ENCODE measurements at regions not wholly inside any gene's neighbourhood (a gene's known extent, or its start where the extent isn't known, plus 50 kb on each side); places are given as distances from the start of the nearest gene placed in this dataset.

GRCh38 chr20:60967431-60968316 is 284.4 kb upstream of the CDH4 start:
- Histone ChIP-seq H3K4me3 (replicated peaks; ENCODE audit: insufficient read depth, low read length) (no peak overlapping the region), H3K27ac (replicated peaks) (no peak overlapping the region), H3K27me3 (ENCODE audit: insufficient read depth, poor library complexity, severe bottlenecking) (no peaks in the 10 kb centered on the region)
- DNase-seq (ENCODE audit: low read depth in 1 of 2, low spot score in 1 of 2) = no peak
- TF ChIP-seq POLR2AphosphoS5 (IDR thresholded peaks at IDR 0.05; ENCODE audit: low read depth) = no peak
- TF ChIP-seq REST (IDR thresholded peaks at IDR 0.05; ENCODE audit: insufficient replicate concordance, low read depth) = no peak
- TF ChIP-seq CTCF (IDR thresholded peaks at IDR 0.05; ENCODE audit: insufficient read depth, low read length) = no peak
- no peak for TF ChIP-seq SPI1 (IDR thresholded peaks at IDR 0.05; ENCODE audit: borderline replicate concordance, low read depth)
- TF ChIP-seq GABPA (IDR thresholded peaks at IDR 0.05; ENCODE audit: low read depth) = no peak

- DNase-seq (ENCODE audit: low read depth in 1 of 2, low spot score in 1 of 2) = no peak
- no peak overlapping the region for H3K4me3 ChIP-seq (replicated peaks; ENCODE audit: insufficient read depth, low read length)
- H3K27me3 ChIP-seq (ENCODE audit: insufficient read depth, poor library complexity, severe bottlenecking) = no peaks in the 10 kb centered on the region
- TF ChIP-seq REST (IDR thresholded peaks at IDR 0.05; ENCODE audit: insufficient replicate concordance, low read depth) (no peak), CTCF (IDR thresholded peaks at IDR 0.05; ENCODE audit: insufficient read depth, low read length) (no peak), POLR2AphosphoS5 (IDR thresholded peaks at IDR 0.05; ENCODE audit: low read depth) (no peak), GABPA (IDR thresholded peaks at IDR 0.05; ENCODE audit: low read depth) (no peak), SPI1 (IDR thresholded peaks at IDR 0.05; ENCODE audit: borderline replicate concordance, low read depth) (no peak)
- H3K27ac ChIP-seq (replicated peaks) = no peak overlapping the region
Observed at GRCh38 chr20:60968853-60969720, 283.0 kb upstream of the CDH4 start.

GRCh38 chr20:60970601-60971000 is 281.5 kb upstream of the CDH4 start:
- H3K27me3 ChIP-seq (ENCODE audit: insufficient read depth, poor library complexity, severe bottlenecking) = no peaks in the 10 kb centered on the region
- no peak overlapping the region for H3K4me3 ChIP-seq (replicated peaks; ENCODE audit: insufficient read depth, low read length)
- DNase-seq (ENCODE audit: low read depth in 1 of 2, low spot score in 1 of 2) = no peak
- H3K27ac ChIP-seq (replicated peaks) = no peak overlapping the region
- TF ChIP-seq CTCF (IDR thresholded peaks at IDR 0.05; ENCODE audit: insufficient read depth, low read length) = no peak
- no peak for TF ChIP-seq GABPA (IDR thresholded peaks at IDR 0.05; ENCODE audit: low read depth)
- no peak for TF ChIP-seq SPI1 (IDR thresholded peaks at IDR 0.05; ENCODE audit: borderline replicate concordance, low read depth)
- no peak for TF ChIP-seq POLR2AphosphoS5 (IDR thresholded peaks at IDR 0.05; ENCODE audit: low read depth)
- TF ChIP-seq REST (IDR thresholded peaks at IDR 0.05; ENCODE audit: insufficient replicate concordance, low read depth) = no peak

Data from HL-60 (cell line).